Suprapubic skin (tissue), 4 donors: ENCODE measurements at regions not wholly inside any gene's neighbourhood (a gene's known extent, or its start where the extent isn't known, plus 50 kb on each side); places are given as distances from the start of the nearest gene placed in this dataset.
A peak's percentile ranks its signal among the peaks of the same experiment; 100 is the strongest.

ENCODE experiments used
- DNase-seq, 2 donors: peaks; one replicate each; pipeline ENCODE4 v3.0.0-alpha.2; 2019; ENCODE audit warnings: low spot score in 2 of 2
- H3K27ac ChIP-seq: fragments of 200-600 bp; sonication (generic); one replicate; pipeline ENCODE4 v1.5.1; 2019
- H3K27me3 ChIP-seq: fragments of 200-600 bp; sonication (generic); one replicate; pipeline ENCODE4 v1.5.1; 2019
- H3K36me3 ChIP-seq: fragments of 200-600 bp; sonication (generic); one replicate; pipeline ENCODE4 v1.5.1; 2019
- H3K4me1 ChIP-seq: fragments of 200-600 bp; sonication (generic); one replicate; pipeline ENCODE4 v1.5.1; 2019
- H3K4me3 ChIP-seq: fragments of 200-600 bp; sonication (generic); one replicate; pipeline ENCODE4 v1.5.1; 2019; ENCODE audit warnings: mild to moderate bottlenecking
- H3K9me3 ChIP-seq: fragments of 200-600 bp; sonication (generic); one replicate; pipeline ENCODE4 v1.5.1; 2019
- EP300 ChIP-seq: sonication (generic); formaldehyde crosslinking; IDR thresholded peaks from one replicate; pipeline ENCODE4 v1.6.1; 2017; ENCODE audit warnings: antibody characterized with exemption
- POLR2A ChIP-seq, 2 donors: fragments of 450-650 bp; IDR thresholded peaks; one replicate each; pipeline ENCODE4 v1.6.1; 2017; ENCODE audit warnings: antibody characterized with exemption in 2 of 2, mild to moderate bottlenecking in 2 of 2, moderate library complexity in 2 of 2
- POLR2AphosphoS5 ChIP-seq, 3 donors: sonication (generic); formaldehyde crosslinking; IDR thresholded peaks; one replicate each; pipeline ENCODE4 v1.6.1; 2017; ENCODE audit warnings: antibody characterized with exemption in 3 of 3
- WGBS: methylation state at CpG from one replicate; pipeline ENCODE4 v1.1.5; 2018; 5-methylcytosine and 5-hydroxymethylcytosine counted together
- TF ChIP-seq, protein P1 (sequence below), 2 donors: fragments of 200-600 bp in 1 of 2; fragments of 450-650 bp in 1 of 2; sonication (generic) in 1 of 2; IDR thresholded peaks; one replicate each; pipeline ENCODE4 v1.5.1; 2016 to 2019; ENCODE audit warnings: antibody characterized with exemption in 2 of 2, mild to moderate bottlenecking in 1 of 2, moderate library complexity in 1 of 2

DNA sequence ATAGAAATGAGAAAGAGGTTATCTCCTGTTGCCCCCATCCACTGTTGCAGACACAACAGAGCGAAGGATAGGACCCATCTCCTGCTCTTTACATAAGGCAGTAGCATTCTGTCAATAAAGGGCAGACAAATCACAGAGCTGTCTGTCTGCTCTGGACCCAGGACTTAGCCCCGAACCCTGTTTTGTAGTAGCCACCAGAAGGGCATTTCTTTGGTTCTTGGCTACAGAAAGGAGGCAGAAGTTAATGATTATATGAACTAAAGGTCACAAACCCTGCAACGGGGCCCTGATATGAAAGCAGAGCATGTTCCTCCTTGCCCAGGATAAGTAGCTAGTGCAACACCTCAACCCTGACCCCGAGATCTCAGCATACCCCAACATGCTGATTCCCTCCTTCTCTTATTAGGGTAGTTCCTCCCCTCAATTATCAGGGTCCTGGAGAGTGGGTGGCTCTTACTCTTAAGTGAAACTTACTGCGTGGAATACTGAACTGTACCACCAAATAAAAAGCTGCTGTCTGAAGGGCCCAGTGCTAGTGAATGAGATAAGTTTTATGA is 680.4 kb upstream of the SPRY2 start:
- H3K36me3 ChIP-seq = no peaks in the 10 kb centered on the region
- TF ChIP-seq EP300 = no peak
- TF ChIP-seq, protein P1, sequence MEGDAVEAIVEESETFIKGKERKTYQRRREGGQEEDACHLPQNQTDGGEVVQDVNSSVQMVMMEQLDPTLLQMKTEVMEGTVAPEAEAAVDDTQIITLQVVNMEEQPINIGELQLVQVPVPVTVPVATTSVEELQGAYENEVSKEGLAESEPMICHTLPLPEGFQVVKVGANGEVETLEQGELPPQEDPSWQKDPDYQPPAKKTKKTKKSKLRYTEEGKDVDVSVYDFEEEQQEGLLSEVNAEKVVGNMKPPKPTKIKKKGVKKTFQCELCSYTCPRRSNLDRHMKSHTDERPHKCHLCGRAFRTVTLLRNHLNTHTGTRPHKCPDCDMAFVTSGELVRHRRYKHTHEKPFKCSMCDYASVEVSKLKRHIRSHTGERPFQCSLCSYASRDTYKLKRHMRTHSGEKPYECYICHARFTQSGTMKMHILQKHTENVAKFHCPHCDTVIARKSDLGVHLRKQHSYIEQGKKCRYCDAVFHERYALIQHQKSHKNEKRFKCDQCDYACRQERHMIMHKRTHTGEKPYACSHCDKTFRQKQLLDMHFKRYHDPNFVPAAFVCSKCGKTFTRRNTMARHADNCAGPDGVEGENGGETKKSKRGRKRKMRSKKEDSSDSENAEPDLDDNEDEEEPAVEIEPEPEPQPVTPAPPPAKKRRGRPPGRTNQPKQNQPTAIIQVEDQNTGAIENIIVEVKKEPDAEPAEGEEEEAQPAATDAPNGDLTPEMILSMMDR (IDR thresholded peaks at IDR 0.05) = no peak
- TF ChIP-seq POLR2AphosphoS5 (IDR thresholded peaks at IDR 0.05) = no peak
- no peak for TF ChIP-seq POLR2A (IDR thresholded peaks at IDR 0.05)
- peaks cover 4% of the 10 kb centered on the region for H3K4me1 ChIP-seq
- H3K9me3 ChIP-seq = no peaks in the 10 kb centered on the region
- 92% methylated on average over 5 of the region's 5 CpGs for WGBS
- H3K27ac ChIP-seq = no peak overlapping the region
- no peak for DNase-seq
- no peaks in the 10 kb centered on the region for H3K27me3 ChIP-seq
- H3K4me3 ChIP-seq = no peak overlapping the region

DNA sequence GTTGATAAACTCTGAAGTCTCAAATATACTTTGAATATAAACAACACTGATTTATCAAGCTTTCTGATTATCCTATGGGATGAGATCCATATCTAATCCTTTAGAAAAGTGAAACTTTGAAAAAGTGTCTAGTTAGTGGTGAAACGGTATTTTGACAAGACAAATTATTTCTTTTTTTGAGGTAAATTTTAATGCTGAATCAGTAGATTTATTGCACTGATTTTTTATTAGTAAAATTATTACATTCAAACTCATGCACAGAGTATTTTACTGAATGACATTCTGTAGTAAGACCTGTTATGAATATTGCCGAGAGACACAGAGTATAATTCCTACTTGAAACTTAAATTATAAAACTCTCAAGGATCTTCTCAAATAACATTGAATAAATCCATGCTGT is 679.1 kb upstream of the SPRY2 start:
- WGBS = 74% methylated on average over 2 of the region's 2 CpGs
- no peak for TF ChIP-seq EP300
- no peak for TF ChIP-seq POLR2AphosphoS5 (IDR thresholded peaks at IDR 0.05)
- no peak for TF ChIP-seq POLR2A (IDR thresholded peaks at IDR 0.05)
- TF ChIP-seq, protein P1 (IDR thresholded peaks at IDR 0.05) = no peak
- H3K27ac ChIP-seq = no peak overlapping the region

DNA sequence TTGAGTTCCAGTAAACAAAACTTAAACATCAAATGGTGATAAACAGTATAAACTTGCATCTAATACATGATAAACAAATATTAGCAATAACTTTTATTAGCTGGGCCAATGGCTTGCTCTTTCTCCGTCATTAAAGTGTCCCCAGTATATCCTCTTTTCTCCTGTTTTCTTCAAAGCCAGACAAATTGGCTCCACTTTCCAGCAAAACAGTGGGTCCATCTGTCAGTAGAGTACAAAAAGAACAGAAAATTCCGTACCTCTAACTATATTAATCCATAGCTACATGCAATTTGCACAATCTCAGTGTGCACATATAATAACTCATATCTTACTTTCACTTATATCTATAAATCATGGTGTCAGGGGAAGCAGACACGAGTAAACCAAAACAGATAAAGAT is 678.0 kb upstream of the SPRY2 start:
- H3K4me1 ChIP-seq = peaks cover 4% of the 10 kb centered on the region
- TF ChIP-seq POLR2A (IDR thresholded peaks at IDR 0.05) = no peak
- no peak for TF ChIP-seq EP300
- no peak for TF ChIP-seq POLR2AphosphoS5 (IDR thresholded peaks at IDR 0.05)
- TF ChIP-seq, protein P1 (IDR thresholded peaks at IDR 0.05) = no peak
- WGBS = 60% methylated on average over 3 of the region's 3 CpGs
- no peak overlapping the region for H3K4me3 ChIP-seq
- H3K36me3 ChIP-seq = no peaks in the 10 kb centered on the region
- no peaks in the 10 kb centered on the region for H3K27me3 ChIP-seq
- no peak for DNase-seq
- H3K9me3 ChIP-seq = no peaks in the 10 kb centered on the region
- no peak overlapping the region for H3K27ac ChIP-seq

More for the DNA sequence above, 679.1 kb upstream of the SPRY2 start:
- DNase-seq = no peak
- H3K27me3 ChIP-seq = no peaks in the 10 kb centered on the region
- H3K36me3 ChIP-seq = no peaks in the 10 kb centered on the region
- H3K4me3 ChIP-seq = no peak overlapping the region
- H3K4me1 ChIP-seq = peaks cover 4% of the 10 kb centered on the region
- no peaks in the 10 kb centered on the region for H3K9me3 ChIP-seq

DNA sequence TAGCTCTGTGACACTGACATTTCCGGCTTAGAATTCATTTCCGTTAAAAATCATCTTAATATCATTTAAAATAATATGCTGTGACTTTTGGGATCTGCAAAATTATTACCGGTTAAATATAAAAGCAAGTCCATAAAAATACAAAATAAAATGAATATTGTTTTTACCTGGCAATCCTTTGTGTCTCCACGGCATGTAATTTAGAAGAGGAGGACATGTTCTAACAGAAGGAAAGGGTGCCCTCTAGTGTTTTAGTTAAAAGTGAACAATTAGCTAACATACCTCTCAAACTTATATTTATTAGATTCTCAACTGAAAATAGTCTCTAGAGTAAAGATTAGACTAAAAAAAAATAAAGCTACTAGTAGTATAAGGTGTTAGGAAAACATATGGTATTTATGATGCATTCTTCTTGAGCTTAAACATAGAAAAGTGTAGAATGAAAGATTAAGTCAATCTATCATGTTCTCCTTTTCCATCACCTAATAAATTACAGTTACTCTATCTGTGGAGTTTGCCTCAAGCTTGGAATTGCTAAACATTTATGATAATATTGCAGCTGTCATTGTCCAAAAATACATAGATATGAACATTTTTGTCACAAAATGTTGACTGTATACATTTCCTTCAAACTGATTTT is 676.7 kb upstream of the SPRY2 start:
- H3K27ac ChIP-seq = no peak overlapping the region
- DNase-seq = no peak
- 23% methylated on average over 4 of the region's 4 CpGs for WGBS
- no peaks in the 10 kb centered on the region for H3K36me3 ChIP-seq
- H3K27me3 ChIP-seq = no peaks in the 10 kb centered on the region
- no peak overlapping the region for H3K4me3 ChIP-seq
- H3K4me1 ChIP-seq = peaks cover 4% of the 10 kb centered on the region
- no peak for TF ChIP-seq POLR2A (IDR thresholded peaks at IDR 0.05)
- no peak for TF ChIP-seq EP300
- TF ChIP-seq POLR2AphosphoS5 (IDR thresholded peaks at IDR 0.05) = no peak
- TF ChIP-seq, protein P1 (IDR thresholded peaks at IDR 0.05) = peak; percentile 28 to 37
- H3K9me3 ChIP-seq = no peaks in the 10 kb centered on the region

DNA sequence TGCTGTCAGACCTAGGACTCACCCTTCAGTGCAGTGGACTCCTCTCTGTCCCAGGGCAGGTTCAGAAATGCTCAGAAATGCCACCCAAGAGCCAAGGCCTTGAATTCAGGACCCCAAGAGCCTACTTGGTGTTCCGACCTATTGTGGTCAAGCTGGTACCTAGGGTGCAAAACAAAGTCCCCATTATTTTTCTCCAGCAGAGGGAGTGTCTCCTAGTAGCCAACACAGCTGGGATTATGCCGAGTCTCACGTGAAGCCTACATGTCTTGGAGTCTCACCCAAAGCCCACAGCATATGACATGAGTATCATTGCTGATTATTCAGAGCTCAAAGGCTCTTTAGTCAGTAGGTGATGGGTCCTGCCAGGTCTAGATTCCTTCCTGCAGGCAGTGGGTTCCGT is 671.1 kb upstream of the SPRY2 start:
- Histone ChIP-seq H3K36me3 (no peaks in the 10 kb centered on the region), H3K27me3 (no peaks in the 10 kb centered on the region), H3K4me3 (no peak overlapping the region), H3K9me3 (peaks cover 3% of the 10 kb centered on the region), H3K27ac (no peak overlapping the region), H3K4me1 (no peaks in the 10 kb centered on the region)
- 100% methylated on average over 2 of the region's 4 CpGs for WGBS
- no peak for TF ChIP-seq POLR2AphosphoS5 (IDR thresholded peaks at IDR 0.05)
- no peak for TF ChIP-seq POLR2A (IDR thresholded peaks at IDR 0.05)
- no peak for TF ChIP-seq EP300
- TF ChIP-seq, protein P1 (IDR thresholded peaks at IDR 0.05) = no peak
- no peak for DNase-seq
